A549 (cell line): ENCODE measurements at regions not wholly inside any gene's neighbourhood (a gene's known extent, or its start where the extent isn't known, plus 50 kb on each side); places are given as distances from the start of the nearest gene placed in this dataset.

Experiments
- ATAC-seq, 2 experiments: fragments of 200-7000 bp in 1 of 2; fragments of >200 bp in 1 of 2; cut with Nextera tagmentation in 1 of 2; cut with Tn5 transposase in 1 of 2; 3 replicates each; pipeline versions ENCODE4 v1.8.0 to v1.9.1; 2018 to 2020; ENCODE audit warnings: mild to moderate bottlenecking in 1 of 2, moderate library complexity in 1 of 2
- CTCF ChIA-PET: fragments of 300-600 bp; sonication (Branson Sonifier 250); formaldehyde crosslinking; extraction: SDS; loops from one replicate; lab custom pipeline; 2021; ENCODE audit warnings: antibody characterized with exemption, inconsistent platforms; lab: Yijun Ruan, JAX
- POLR2A ChIA-PET: fragments of 350-600 bp; formaldehyde crosslinking; extraction: SDS; loops from one replicate; lab custom pipeline; 2021; ENCODE audit warnings: antibody characterized with exemption, inconsistent platforms; lab: Yijun Ruan, JAX
- DNase-seq, 2 experiments: peaks; one replicate each; pipeline versions ENCODE4 v3.0.0 to v3.0.0-alpha.2; 2011 to 2016; ENCODE audit warnings: low read depth in 1 of 2, low spot score in 1 of 2
- FAIRE-seq: peaks from 2 replicates; lab custom pipeline; 2011; peaks lifted over from hg19 to GRCh38; lab: Jason Lieb, UNC
- H3K27ac ChIP-seq, 2 experiments: fragments of >200 bp; sonication (Bioruptor Twin); formaldehyde crosslinking; 3 replicates each; pipeline ENCODE4 v1.5.1; 2016 to 2017
- H3K4me1 ChIP-seq: fragments of >200 bp; sonication (Bioruptor Twin); formaldehyde crosslinking; 3 replicates; pipeline ENCODE4 v1.6.1; 2016
- H3K4me2 ChIP-seq: fragments of >200 bp; sonication (Bioruptor Twin); formaldehyde crosslinking; 3 replicates; pipeline ENCODE4 v1.6.1; 2016
- H3K4me3 ChIP-seq: fragments of >200 bp; sonication (Bioruptor Twin); formaldehyde crosslinking; 3 replicates; pipeline ENCODE4 v1.5.1; 2016
- H3K9me3 ChIP-seq: fragments of >200 bp; sonication (Bioruptor Twin); formaldehyde crosslinking; 3 replicates; pipeline ENCODE4 v1.6.1; 2016
- BHLHE40 ChIP-seq: IDR thresholded peaks from 2 replicates; pipeline ENCODE4 v1.6.1; 2012; ENCODE audit warnings: low read depth, low read length, inconsistent platforms
- CEBPB ChIP-seq, 2 experiments: fragments of >200 bp in 1 of 2; sonication (Bioruptor Twin) in 1 of 2; formaldehyde crosslinking in 1 of 2; IDR thresholded peaks; 2 replicates each; pipeline ENCODE4 v1.6.1; 2012 to 2016
- CHD2 ChIP-seq: fragments of 150-350 bp; IDR thresholded peaks from 2 replicates; pipeline ENCODE4 v1.6.1; 2014; ENCODE audit warnings: low read length; ENCODE audit not compliant: partially characterized antibody
- EHMT2 ChIP-seq: fragments of 200-600 bp; sonication (generic); IDR thresholded peaks from 2 replicates; pipeline ENCODE4 v1.6.1; 2016; ENCODE audit warnings: antibody characterized with exemption, low read depth, mild to moderate bottlenecking, moderate library complexity
- EP300 ChIP-seq, 2 experiments: fragments of >200 bp; sonication (Bioruptor Twin); formaldehyde crosslinking; IDR thresholded peaks; 2 replicates in 1 of 2; 3 replicates in 1 of 2; pipeline ENCODE4 v1.6.1; 2016 to 2017
- ESRRA ChIP-seq: fragments of 150-350 bp; IDR thresholded peaks from 2 replicates; pipeline ENCODE4 v1.6.1; 2014; ENCODE audit warnings: mild to moderate bottlenecking, low read length, borderline replicate concordance
- FOSB ChIP-seq: fragments of 250-450 bp; sonication (Bioruptor Pico); IDR thresholded peaks from 2 replicates; pipeline ENCODE4 v1.5.0; 2020; ENCODE audit warnings: mild to moderate bottlenecking, moderate library complexity
- HOXA7 ChIP-seq: fragments of 250-450 bp; sonication (Bioruptor Pico); IDR thresholded peaks from 2 replicates; pipeline ENCODE4 v1.5.0; 2020; ENCODE audit warnings: mild to moderate bottlenecking, moderate library complexity
- JUN ChIP-seq, 2 experiments: fragments of >200 bp; sonication (Bioruptor Twin); formaldehyde crosslinking; IDR thresholded peaks; 2 replicates in 1 of 2; 3 replicates in 1 of 2; pipeline ENCODE4 v1.6.1; 2016 to 2017
- KDM1A ChIP-seq: fragments of 200-600 bp; sonication (generic); IDR thresholded peaks from 2 replicates; pipeline ENCODE4 v1.6.1; 2016; ENCODE audit warnings: low read depth, mild to moderate bottlenecking
- KDM5A ChIP-seq: fragments of 200-600 bp; sonication (generic); IDR thresholded peaks from 2 replicates; pipeline ENCODE4 v1.6.1; 2016; ENCODE audit warnings: antibody characterized with exemption, mild to moderate bottlenecking
- MAFK ChIP-seq: fragments of 450-650 bp; IDR thresholded peaks from 2 replicates; pipeline ENCODE4 v1.6.1; 2014; ENCODE audit not compliant: partially characterized antibody
- MYC ChIP-seq: IDR thresholded peaks from 2 replicates; pipeline ENCODE4 v1.6.1; 2012; ENCODE audit warnings: mild to moderate bottlenecking, inconsistent platforms, low read length, improper control_type of control experiment, borderline replicate concordance
- NR3C1 ChIP-seq: fragments of >200 bp; sonication (Bioruptor Twin); formaldehyde crosslinking; IDR thresholded peaks from 3 replicates; pipeline ENCODE4 v1.6.1; 2017
- POLR2A ChIP-seq: IDR thresholded peaks from 2 replicates; pipeline ENCODE4 v1.6.1; 2012; ENCODE audit warnings: mild to moderate bottlenecking, low read length
- POLR2AphosphoS2 ChIP-seq: conservative IDR thresholded peaks from 2 replicates; pipeline ENCODE4 v1.6.1; 2012; ENCODE audit warnings: low read length, improper control_type of control experiment, inconsistent platforms
- RARB ChIP-seq: fragments of 250-450 bp; sonication (Bioruptor Pico); IDR thresholded peaks from 2 replicates; pipeline ENCODE4 v1.8.0; 2021; ENCODE audit warnings: mild to moderate bottlenecking, moderate library complexity
- SMC3 ChIP-seq: fragments of >200 bp; sonication (Bioruptor Twin); formaldehyde crosslinking; IDR thresholded peaks from 3 replicates; pipeline ENCODE4 v1.6.1; 2018; ENCODE audit warnings: inconsistent platforms
- ZC3H11A ChIP-seq: fragments of 450-650 bp; IDR thresholded peaks from 2 replicates; pipeline ENCODE4 v1.6.1; 2014; ENCODE audit warnings: antibody characterized with exemption, mild to moderate bottlenecking
- ZFP36 ChIP-seq: fragments of 450-650 bp; IDR thresholded peaks from 2 replicates; pipeline ENCODE4 v1.6.1; 2014; ENCODE audit warnings: borderline replicate concordance; ENCODE audit not compliant: partially characterized antibody
- ZSCAN20 ChIP-seq: fragments of 250-450 bp; sonication (Bioruptor Pico); IDR thresholded peaks from 2 replicates; pipeline ENCODE4 v1.8.0; 2022; ENCODE audit warnings: mild to moderate bottlenecking, moderate library complexity
- WGBS: methylation state at CpG from one replicate; pipeline ENCODE4 v1.1.6; 2017; ENCODE audit errors: missing lambda C conversion rate; 5-methylcytosine and 5-hydroxymethylcytosine counted together
- TF ChIP-seq, protein P1 (sequence below): fragments of 150-350 bp; IDR thresholded peaks from 2 replicates; pipeline ENCODE4 v1.6.1; 2014; ENCODE audit warnings: low read depth, mild to moderate bottlenecking, low read length
- TF ChIP-seq, protein P2 (sequence below): IDR thresholded peaks from 2 replicates; pipeline ENCODE4 v1.6.1; 2012
- TF ChIP-seq, protein P3 (sequence below): fragments of 450-650 bp; IDR thresholded peaks from 2 replicates; pipeline ENCODE4 v1.6.1; 2014; ENCODE audit warnings: antibody characterized with exemption
- TF ChIP-seq, protein P4 (sequence below): fragments of 200-600 bp; sonication (generic); IDR thresholded peaks from 2 replicates; pipeline ENCODE4 v1.6.1; 2016; ENCODE audit warnings: antibody characterized with exemption, mild to moderate bottlenecking, moderate library complexity

DNA sequence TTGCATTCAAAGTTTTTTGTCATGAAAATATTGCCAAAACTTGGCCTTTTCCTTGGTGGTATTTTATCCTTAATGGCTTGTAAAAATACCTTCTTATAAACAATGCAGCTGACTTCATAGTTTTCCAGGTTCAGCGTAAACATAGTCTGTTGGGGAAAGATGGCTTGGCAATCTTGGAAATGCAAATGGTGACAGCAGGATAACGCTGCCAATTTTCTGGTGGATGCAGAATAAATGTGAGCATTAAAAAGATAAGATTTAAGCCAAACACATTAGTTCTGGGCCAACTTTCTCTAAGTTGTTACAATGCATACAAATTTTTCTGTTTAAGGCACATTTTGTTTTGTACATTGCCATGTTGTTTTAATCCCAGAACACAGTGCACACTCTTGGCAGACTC is 147.0 kb upstream of the POU1F1 start:
- WGBS = 79% methylated on average over 2 of the region's 2 CpGs

DNA sequence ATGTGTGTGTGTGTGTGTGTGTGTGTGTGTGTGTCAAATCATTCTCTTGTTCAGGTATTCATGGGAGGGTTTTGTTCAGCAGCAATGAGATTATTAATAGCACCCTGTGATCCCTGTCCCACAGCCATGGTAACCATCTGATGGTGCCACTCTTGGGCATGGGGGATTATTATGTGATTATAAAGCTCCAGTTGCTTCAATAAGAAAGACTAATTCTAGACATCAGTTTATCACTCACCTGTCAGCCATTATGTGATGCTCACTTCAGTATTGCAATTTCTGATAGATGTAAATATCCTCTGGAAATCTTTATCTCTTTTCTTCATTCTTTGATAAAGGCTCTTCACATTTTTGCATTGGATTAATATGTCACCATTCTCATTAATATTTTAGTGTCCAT is 145.9 kb upstream of the POU1F1 start:
- ChIA-PET CTCF (no interaction called here), POLR2A (no interaction called here)
- no peak overlapping the region for H3K4me2 ChIP-seq
- ATAC-seq = no peak
- TF ChIP-seq, protein P1, sequence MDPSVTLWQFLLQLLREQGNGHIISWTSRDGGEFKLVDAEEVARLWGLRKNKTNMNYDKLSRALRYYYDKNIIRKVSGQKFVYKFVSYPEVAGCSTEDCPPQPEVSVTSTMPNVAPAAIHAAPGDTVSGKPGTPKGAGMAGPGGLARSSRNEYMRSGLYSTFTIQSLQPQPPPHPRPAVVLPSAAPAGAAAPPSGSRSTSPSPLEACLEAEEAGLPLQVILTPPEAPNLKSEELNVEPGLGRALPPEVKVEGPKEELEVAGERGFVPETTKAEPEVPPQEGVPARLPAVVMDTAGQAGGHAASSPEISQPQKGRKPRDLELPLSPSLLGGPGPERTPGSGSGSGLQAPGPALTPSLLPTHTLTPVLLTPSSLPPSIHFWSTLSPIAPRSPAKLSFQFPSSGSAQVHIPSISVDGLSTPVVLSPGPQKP = no peak
- no peak for TF ChIP-seq FOSB
- TF ChIP-seq, protein P2, sequence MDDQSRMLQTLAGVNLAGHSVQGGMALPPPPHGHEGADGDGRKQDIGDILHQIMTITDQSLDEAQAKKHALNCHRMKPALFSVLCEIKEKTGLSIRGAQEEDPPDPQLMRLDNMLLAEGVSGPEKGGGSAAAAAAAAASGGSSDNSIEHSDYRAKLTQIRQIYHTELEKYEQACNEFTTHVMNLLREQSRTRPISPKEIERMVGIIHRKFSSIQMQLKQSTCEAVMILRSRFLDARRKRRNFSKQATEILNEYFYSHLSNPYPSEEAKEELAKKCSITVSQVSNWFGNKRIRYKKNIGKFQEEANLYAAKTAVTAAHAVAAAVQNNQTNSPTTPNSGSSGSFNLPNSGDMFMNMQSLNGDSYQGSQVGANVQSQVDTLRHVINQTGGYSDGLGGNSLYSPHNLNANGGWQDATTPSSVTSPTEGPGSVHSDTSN = no peak
- TF ChIP-seq POLR2A = no peak
- TF ChIP-seq JUN (IDR thresholded peaks at IDR 0.05) = no peak
- TF ChIP-seq MYC = no peak
- no peak for TF ChIP-seq CHD2
- no peak for TF ChIP-seq ZSCAN20 (CRISPR knock-in tag)
- TF ChIP-seq, protein P3, sequence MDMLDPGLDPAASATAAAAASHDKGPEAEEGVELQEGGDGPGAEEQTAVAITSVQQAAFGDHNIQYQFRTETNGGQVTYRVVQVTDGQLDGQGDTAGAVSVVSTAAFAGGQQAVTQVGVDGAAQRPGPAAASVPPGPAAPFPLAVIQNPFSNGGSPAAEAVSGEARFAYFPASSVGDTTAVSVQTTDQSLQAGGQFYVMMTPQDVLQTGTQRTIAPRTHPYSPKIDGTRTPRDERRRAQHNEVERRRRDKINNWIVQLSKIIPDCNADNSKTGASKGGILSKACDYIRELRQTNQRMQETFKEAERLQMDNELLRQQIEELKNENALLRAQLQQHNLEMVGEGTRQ = no peak
- no peak for TF ChIP-seq POLR2AphosphoS2
- no peak for TF ChIP-seq ESRRA
- no peak for TF ChIP-seq EP300 (IDR thresholded peaks at IDR 0.05)
- no peak for TF ChIP-seq ZC3H11A
- no peak for TF ChIP-seq BHLHE40
- TF ChIP-seq RARB (CRISPR knock-in tag) = no peak
- TF ChIP-seq, all 56 proteins: peak for 0
- FAIRE-seq (no peak), DNase-seq (no peak)
- Histone ChIP-seq H3K27ac (no peak overlapping the region), H3K9me3 (no peaks in the 10 kb centered on the region), H3K4me1 (0 out of 3 replicates have a peak, but pooled peaks cover 4% of the 10 kb centered on the region), H3K4me3 (no peak overlapping the region)

More for the DNA sequence above, 147.0 kb upstream of the POU1F1 start:
- TF ChIP-seq FOSB (no peak), MAFK (no peak), KDM5A (no peak), NR3C1 (no peak), CEBPB (IDR thresholded peaks at IDR 0.05) (no peak), SMC3 (no peak), EHMT2 (no peak), KDM1A (no peak), ZFP36 (no peak), HOXA7 (CRISPR knock-in tag) (no peak)
- TF ChIP-seq, protein P4, sequence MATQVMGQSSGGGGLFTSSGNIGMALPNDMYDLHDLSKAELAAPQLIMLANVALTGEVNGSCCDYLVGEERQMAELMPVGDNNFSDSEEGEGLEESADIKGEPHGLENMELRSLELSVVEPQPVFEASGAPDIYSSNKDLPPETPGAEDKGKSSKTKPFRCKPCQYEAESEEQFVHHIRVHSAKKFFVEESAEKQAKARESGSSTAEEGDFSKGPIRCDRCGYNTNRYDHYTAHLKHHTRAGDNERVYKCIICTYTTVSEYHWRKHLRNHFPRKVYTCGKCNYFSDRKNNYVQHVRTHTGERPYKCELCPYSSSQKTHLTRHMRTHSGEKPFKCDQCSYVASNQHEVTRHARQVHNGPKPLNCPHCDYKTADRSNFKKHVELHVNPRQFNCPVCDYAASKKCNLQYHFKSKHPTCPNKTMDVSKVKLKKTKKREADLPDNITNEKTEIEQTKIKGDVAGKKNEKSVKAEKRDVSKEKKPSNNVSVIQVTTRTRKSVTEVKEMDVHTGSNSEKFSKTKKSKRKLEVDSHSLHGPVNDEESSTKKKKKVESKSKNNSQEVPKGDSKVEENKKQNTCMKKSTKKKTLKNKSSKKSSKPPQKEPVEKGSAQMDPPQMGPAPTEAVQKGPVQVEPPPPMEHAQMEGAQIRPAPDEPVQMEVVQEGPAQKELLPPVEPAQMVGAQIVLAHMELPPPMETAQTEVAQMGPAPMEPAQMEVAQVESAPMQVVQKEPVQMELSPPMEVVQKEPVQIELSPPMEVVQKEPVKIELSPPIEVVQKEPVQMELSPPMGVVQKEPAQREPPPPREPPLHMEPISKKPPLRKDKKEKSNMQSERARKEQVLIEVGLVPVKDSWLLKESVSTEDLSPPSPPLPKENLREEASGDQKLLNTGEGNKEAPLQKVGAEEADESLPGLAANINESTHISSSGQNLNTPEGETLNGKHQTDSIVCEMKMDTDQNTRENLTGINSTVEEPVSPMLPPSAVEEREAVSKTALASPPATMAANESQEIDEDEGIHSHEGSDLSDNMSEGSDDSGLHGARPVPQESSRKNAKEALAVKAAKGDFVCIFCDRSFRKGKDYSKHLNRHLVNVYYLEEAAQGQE = no peak
- TF ChIP-seq, protein P1 = no peak
- POLR2A ChIA-PET = no interaction called here
- no peaks in the 10 kb centered on the region for H3K9me3 ChIP-seq
- FAIRE-seq (no peak), DNase-seq (no peak), ATAC-seq (no peak)
- no peak overlapping the region for H3K27ac ChIP-seq
- no peak overlapping the region for H3K4me2 ChIP-seq
- H3K4me3 ChIP-seq = no peak overlapping the region
- 0 out of 3 replicates have a peak, but pooled peaks cover 4% of the 10 kb centered on the region for H3K4me1 ChIP-seq
- CTCF ChIA-PET = no interaction called here
